Spinal cord (tissue), 9 donors: ENCODE measurements at regions not wholly inside any gene's neighbourhood (a gene's known extent, or its start where the extent isn't known, plus 50 kb on each side); places are given as distances from the start of the nearest gene placed in this dataset.

Source experiments
- DNase-seq, 6 donors: peaks; one replicate each; pipeline versions ENCODE4 v3.0.0 to v3.0.0-alpha.2; 2013 to 2015; ENCODE audit warnings: low spot score in 6 of 6, low read depth in 4 of 6
- H3K27ac ChIP-seq: one replicate; pipeline ENCODE4 v1.5.1; 2013; ENCODE audit warnings: low read depth, low read length, control low read depth
- H3K27me3 ChIP-seq: one replicate; pipeline ENCODE4 v1.6.1; 2013; ENCODE audit warnings: low read length; ENCODE audit not compliant: control insufficient read depth, insufficient read depth
- H3K36me3 ChIP-seq: one replicate; pipeline ENCODE4 v1.6.1; 2013; ENCODE audit warnings: low read length; ENCODE audit not compliant: control insufficient read depth, insufficient read depth
- H3K4me1 ChIP-seq: one replicate; pipeline ENCODE4 v1.6.1; 2013; ENCODE audit warnings: low read length; ENCODE audit not compliant: control insufficient read depth, insufficient read depth
- H3K4me3 ChIP-seq: one replicate; pipeline ENCODE4 v1.5.1; 2013; ENCODE audit warnings: low read depth, low read length, control low read depth
- H3K9me3 ChIP-seq: one replicate; pipeline ENCODE4 v1.6.1; 2013; ENCODE audit warnings: low read length; ENCODE audit not compliant: control insufficient read depth, insufficient read depth
- WGBS: methylation state at CpG from one replicate; pipeline ENCODE4 v1.1.5; 2013; ENCODE audit warnings: missing lambda C conversion rate; ENCODE audit not compliant: insufficient coverage; 5-methylcytosine and 5-hydroxymethylcytosine counted together
- donor health status: healthy.

GRCh38 chr9:107064378-107064777, 201.4 kb downstream of the ZNF462 start:
- H3K4me1 ChIP-seq = no peaks in the 10 kb centered on the region
- H3K4me3 ChIP-seq = no peak overlapping the region
- H3K36me3 ChIP-seq = no peaks in the 10 kb centered on the region
- no peaks in the 10 kb centered on the region for H3K27me3 ChIP-seq
- H3K27ac ChIP-seq = no peak overlapping the region
- 100% methylated on average over 1 of the region's 2 CpGs for WGBS
- peaks cover 3% of the 10 kb centered on the region for H3K9me3 ChIP-seq
- DNase-seq = no peak

DNA sequence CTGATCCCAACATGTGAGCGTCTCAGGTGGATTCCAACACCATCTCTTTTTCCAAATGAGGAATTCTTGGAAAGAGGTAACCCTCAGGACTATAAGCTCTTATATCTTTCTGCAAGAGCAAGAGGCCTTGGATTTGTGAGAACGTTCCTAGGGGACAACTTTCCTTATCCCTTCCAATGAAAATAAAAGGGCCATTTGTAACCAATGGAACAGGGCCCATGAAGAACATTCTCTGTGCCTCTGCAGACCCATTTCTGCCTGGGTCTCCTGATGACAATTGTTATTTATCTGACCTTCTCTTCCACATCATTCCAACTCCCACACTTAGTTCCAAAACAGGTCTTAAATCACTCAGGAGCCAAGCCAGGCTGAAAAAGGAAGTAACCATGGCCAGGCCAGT, 202.6 kb downstream of the ZNF462 start:
- no peaks in the 10 kb centered on the region for H3K36me3 ChIP-seq
- H3K4me1 ChIP-seq = no peaks in the 10 kb centered on the region
- 80% methylated on average over 1 of the region's 2 CpGs for WGBS
- peaks cover 3% of the 10 kb centered on the region for H3K9me3 ChIP-seq
- H3K27me3 ChIP-seq = no peaks in the 10 kb centered on the region
- H3K4me3 ChIP-seq = no peak overlapping the region
- H3K27ac ChIP-seq = no peak overlapping the region
- no peak for DNase-seq

GRCh38 chr9:107067739-107068416, 204.9 kb downstream of the ZNF462 start:
- no peaks in the 10 kb centered on the region for H3K27me3 ChIP-seq
- H3K4me3 ChIP-seq = no peak overlapping the region
- H3K9me3 ChIP-seq = no peaks in the 10 kb centered on the region
- WGBS = 91% methylated on average over 3 of the region's 6 CpGs
- no peak overlapping the region for H3K27ac ChIP-seq
- H3K4me1 ChIP-seq = no peaks in the 10 kb centered on the region
- no peaks in the 10 kb centered on the region for H3K36me3 ChIP-seq
- DNase-seq = no peak

- WGBS = 100% methylated on average over 1 of the region's 2 CpGs
- DNase-seq = no peak
- Histone ChIP-seq H3K36me3 (no peaks in the 10 kb centered on the region), H3K4me1 (no peaks in the 10 kb centered on the region), H3K27ac (no peak overlapping the region), H3K27me3 (no peaks in the 10 kb centered on the region), H3K4me3 (no peak overlapping the region), H3K9me3 (no peaks in the 10 kb centered on the region)
Measured at GRCh38 chr9:107068581-107068980, 205.6 kb downstream of the ZNF462 start.

DNA sequence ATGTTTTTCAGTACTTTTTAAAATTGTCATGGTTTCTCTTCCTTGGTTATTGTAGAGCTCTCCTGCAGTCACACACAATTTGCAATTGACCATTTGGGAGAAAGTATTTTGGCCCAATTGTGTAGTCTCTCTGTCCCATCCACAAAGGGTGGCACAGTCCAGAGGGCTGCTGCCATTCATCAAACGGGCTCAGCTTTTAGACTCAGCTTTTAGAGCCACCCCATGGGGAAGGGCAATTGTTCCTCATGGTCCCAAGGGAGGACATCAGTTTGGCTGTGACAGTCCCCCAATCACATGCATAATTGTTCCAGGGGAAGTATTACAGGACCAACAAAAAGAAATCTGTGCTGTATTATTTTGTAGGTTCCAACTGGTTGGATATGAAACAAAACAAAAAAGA, 207.6 kb downstream of the ZNF462 start:
- Histone ChIP-seq H3K36me3 (no peaks in the 10 kb centered on the region), H3K9me3 (no peaks in the 10 kb centered on the region), H3K27me3 (no peaks in the 10 kb centered on the region), H3K4me3 (no peak overlapping the region), H3K27ac (no peak overlapping the region), H3K4me1 (no peaks in the 10 kb centered on the region)
- no CpG with 5 or more reads among the region's 1 CpG for WGBS
- DNase-seq = peak in 2 of 6 donors; percentile 36 to 58

DNA sequence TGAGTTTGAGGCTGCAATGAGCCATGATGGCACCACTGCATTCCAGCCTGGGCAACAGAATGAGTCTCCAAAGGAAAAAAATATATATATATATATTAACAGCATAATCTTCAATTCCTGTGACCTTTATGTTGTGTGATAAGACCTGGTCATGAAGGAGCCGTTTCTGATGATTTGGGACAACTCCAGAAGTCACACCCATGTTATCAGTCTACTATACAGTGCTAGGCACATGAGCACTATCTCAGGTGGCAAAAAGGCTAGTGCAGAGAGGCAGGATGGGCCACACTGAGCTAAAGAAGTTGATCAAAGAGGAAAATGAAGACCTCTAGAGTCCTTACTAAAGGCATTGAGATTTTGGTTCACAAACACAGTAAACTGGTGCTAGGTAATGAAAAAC, 205.0 kb upstream of the RAD23B start:
- Histone ChIP-seq H3K4me1 (no peaks in the 10 kb centered on the region), H3K27ac (no peak overlapping the region), H3K36me3 (no peaks in the 10 kb centered on the region), H3K4me3 (no peak overlapping the region), H3K9me3 (no peaks in the 10 kb centered on the region), H3K27me3 (no peaks in the 10 kb centered on the region)
- WGBS = no CpG with 5 or more reads among the region's 1 CpG
- no peak for DNase-seq

DNA sequence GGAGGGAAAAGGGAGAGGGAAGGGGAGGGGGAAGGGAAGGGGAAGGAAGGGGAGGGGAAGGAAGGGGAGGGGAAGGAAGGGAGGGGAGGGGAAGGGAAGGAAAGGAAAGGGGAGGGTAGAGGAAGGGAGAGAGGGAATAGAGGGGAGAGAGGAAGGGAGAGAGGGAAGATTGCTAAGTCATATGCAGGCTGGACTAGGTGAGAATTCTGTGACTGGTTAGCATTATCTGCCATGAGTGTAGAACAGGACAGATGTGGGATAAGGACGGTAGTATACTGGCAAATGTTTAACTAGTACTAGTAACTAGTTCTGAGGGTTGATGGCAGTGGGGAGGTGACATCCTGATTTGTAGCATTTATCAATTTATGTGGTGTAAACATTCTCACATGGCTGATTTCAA, 203.5 kb upstream of the RAD23B start:
- no peaks in the 10 kb centered on the region for H3K4me1 ChIP-seq
- WGBS = no CpG with 5 or more reads among the region's 1 CpG
- no peaks in the 10 kb centered on the region for H3K9me3 ChIP-seq
- DNase-seq = no peak
- H3K27ac ChIP-seq = no peak overlapping the region
- H3K4me3 ChIP-seq = no peak overlapping the region
- no peaks in the 10 kb centered on the region for H3K27me3 ChIP-seq
- no peaks in the 10 kb centered on the region for H3K36me3 ChIP-seq

DNA sequence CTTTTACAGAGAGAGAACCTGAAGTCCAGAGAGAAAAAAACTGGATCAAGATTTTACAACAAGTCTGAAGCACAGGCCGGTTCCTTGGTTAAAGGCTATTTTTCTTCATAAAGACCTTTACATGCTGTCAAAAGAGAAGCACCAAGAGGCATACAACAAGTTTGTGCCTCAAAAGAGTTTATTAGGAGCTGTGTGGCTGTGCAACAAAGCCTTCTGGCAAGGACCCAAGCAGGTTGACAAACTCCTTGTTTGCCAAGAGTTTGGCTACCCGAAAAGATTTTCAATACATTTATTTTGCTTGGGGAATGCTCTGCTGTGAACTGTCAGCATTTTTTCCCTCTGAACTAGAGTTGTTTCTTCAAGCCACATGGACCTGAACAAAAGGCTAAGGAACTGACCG, 202.9 kb upstream of the RAD23B start:
- DNase-seq = peak in 3 of 6 donors; percentile 12 to 70 (median 60)
- Histone ChIP-seq H3K27ac (no peak overlapping the region), H3K9me3 (no peaks in the 10 kb centered on the region), H3K36me3 (no peaks in the 10 kb centered on the region), H3K27me3 (no peaks in the 10 kb centered on the region), H3K4me1 (no peaks in the 10 kb centered on the region), H3K4me3 (no peak overlapping the region)
- WGBS = 33% methylated on average over 1 of the region's 3 CpGs

- WGBS = 50% methylated on average over 1 of the region's 2 CpGs
- H3K4me1 ChIP-seq = no peaks in the 10 kb centered on the region
- H3K9me3 ChIP-seq = no peaks in the 10 kb centered on the region
- no peak overlapping the region for H3K4me3 ChIP-seq
- no peaks in the 10 kb centered on the region for H3K36me3 ChIP-seq
- no peak for DNase-seq
- no peak overlapping the region for H3K27ac ChIP-seq
- no peaks in the 10 kb centered on the region for H3K27me3 ChIP-seq
Measured at GRCh38 chr9:107086460-107086859, 196.6 kb upstream of the RAD23B start.

DNA sequence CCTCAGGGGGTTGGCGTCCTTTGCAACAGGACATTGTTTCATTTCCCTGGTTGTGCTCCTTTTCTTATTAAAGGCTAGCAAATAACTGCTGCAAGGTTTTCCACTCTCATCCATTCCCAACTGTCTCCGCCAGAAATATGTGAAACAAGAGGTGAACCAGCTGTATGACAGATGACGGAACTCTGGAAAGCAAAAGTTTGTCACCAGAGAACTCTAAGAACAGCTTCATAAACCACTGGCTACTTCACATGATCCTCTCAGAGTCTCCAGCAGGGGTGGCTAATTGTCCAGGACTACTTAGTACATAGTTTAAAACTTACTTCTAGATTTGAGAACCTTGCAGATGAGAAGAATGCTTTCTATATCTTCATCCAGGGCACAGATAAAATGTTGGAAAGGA, 195.9 kb upstream of the RAD23B start:
- H3K27me3 ChIP-seq = no peaks in the 10 kb centered on the region
- no peaks in the 10 kb centered on the region for H3K36me3 ChIP-seq
- no peak for DNase-seq
- no peak overlapping the region for H3K27ac ChIP-seq
- H3K4me3 ChIP-seq = no peak overlapping the region
- WGBS = 75% methylated on average over 1 of the region's 3 CpGs
- H3K9me3 ChIP-seq = no peaks in the 10 kb centered on the region
- no peaks in the 10 kb centered on the region for H3K4me1 ChIP-seq
